ENCODE measurements at regions not wholly inside any gene's neighbourhood (a gene's known extent, or its start where the extent isn't known, plus 50 kb on each side); places are given as distances from the start of the nearest gene placed in this dataset.

GRCh38 chr1:55468142-55468795 lies 253.1 kb upstream of the USP24 start:
- TF ChIP-seq CTCF (IDR thresholded peaks at IDR 0.05 in 8 of 11, conservative IDR thresholded peaks at IDR 0.05 in 3 of 11), result no peak
- TF ChIP-seq POLR2A (IDR thresholded peaks at IDR 0.05), result no peak
- TF ChIP-seq POLR2AphosphoS5 (IDR thresholded peaks at IDR 0.05), result no peak
